ENCODE measurements at regions not wholly inside any gene's neighbourhood (a gene's known extent, or its start where the extent isn't known, plus 50 kb on each side); places are given as distances from the start of the nearest gene placed in this dataset.

GRCh38 chr12:125256634-125256936 is 191.3 kb downstream of the AACS start:
- no peaks in the 10 kb centered on the region for H3K36me3 ChIP-seq (ENCODE audit: control insufficient read depth, insufficient read depth, low read length)
- DNase-seq (ENCODE audit: extremely low read depth, insufficient read length), result no peak
- H3K27me3 ChIP-seq (replicated peaks; ENCODE audit: control insufficient read depth, insufficient read depth, low read length), result no peaks in the 10 kb centered on the region; the same call in none of the 2 replicates
- no peak for TF ChIP-seq CTCF (IDR thresholded peaks at IDR 0.05; ENCODE audit: insufficient read depth, low read length, poor library complexity, severe bottlenecking)
- no peak overlapping the region for H3K4me3 ChIP-seq (replicated peaks; ENCODE audit: low read depth, low read length)

GRCh38 chr12:125259178-125259867 is 194.1 kb downstream of the AACS start:
- no peak for DNase-seq (ENCODE audit: extremely low read depth, insufficient read length)
- Histone ChIP-seq H3K36me3 (ENCODE audit: control insufficient read depth, insufficient read depth, low read length) (no peaks in the 10 kb centered on the region), H3K27me3 (replicated peaks; ENCODE audit: control insufficient read depth, insufficient read depth, low read length) (no peaks in the 10 kb centered on the region; the same call in none of the 2 replicates), H3K4me3 (replicated peaks; ENCODE audit: low read depth, low read length) (no peak overlapping the region)
- no peak for TF ChIP-seq CTCF (IDR thresholded peaks at IDR 0.05; ENCODE audit: insufficient read depth, low read length, poor library complexity, severe bottlenecking)

- Histone ChIP-seq H3K27me3 (replicated peaks; ENCODE audit: control insufficient read depth, insufficient read depth, low read length) (no peaks in the 10 kb centered on the region; the same call in none of the 2 replicates), H3K4me3 (replicated peaks; ENCODE audit: low read depth, low read length) (no peak overlapping the region), H3K36me3 (ENCODE audit: control insufficient read depth, insufficient read depth, low read length) (no peaks in the 10 kb centered on the region)
- TF ChIP-seq CTCF (IDR thresholded peaks at IDR 0.05; ENCODE audit: insufficient read depth, low read length, poor library complexity, severe bottlenecking), result no peak
- no peak for DNase-seq (ENCODE audit: extremely low read depth, insufficient read length)
These were observed 197.6 kb downstream of the AACS start for GRCh38 chr12:125262851-125263250.

GRCh38 chr12:125263385-125263784 is 198.2 kb downstream of the AACS start:
- Histone ChIP-seq H3K36me3 (ENCODE audit: control insufficient read depth, insufficient read depth, low read length) (no peaks in the 10 kb centered on the region), H3K4me3 (replicated peaks; ENCODE audit: low read depth, low read length) (no peak overlapping the region), H3K27me3 (replicated peaks; ENCODE audit: control insufficient read depth, insufficient read depth, low read length) (no peaks in the 10 kb centered on the region; the same call in 1 of the 2 replicates)
- no peak for DNase-seq (ENCODE audit: extremely low read depth, insufficient read length)
- TF ChIP-seq CTCF (IDR thresholded peaks at IDR 0.05; ENCODE audit: insufficient read depth, low read length, poor library complexity, severe bottlenecking), result no peak

- Histone ChIP-seq H3K27me3 (replicated peaks; ENCODE audit: control insufficient read depth, insufficient read depth, low read length) (no peaks in the 10 kb centered on the region), H3K4me3 (replicated peaks; ENCODE audit: low read depth, low read length) (no peak overlapping the region), H3K36me3 (ENCODE audit: control insufficient read depth, insufficient read depth, low read length) (no peaks in the 10 kb centered on the region)
- TF ChIP-seq CTCF (IDR thresholded peaks at IDR 0.05; ENCODE audit: insufficient read depth, low read length, poor library complexity, severe bottlenecking), result no peak
- DNase-seq (ENCODE audit: extremely low read depth, insufficient read length), result no peak
These were observed 201.9 kb downstream of the AACS start for GRCh38 chr12:125267114-125267513.

GRCh38 chr12:125269276-125269675 is 204.0 kb downstream of the AACS start:
- Histone ChIP-seq H3K36me3 (ENCODE audit: control insufficient read depth, insufficient read depth, low read length) (no peaks in the 10 kb centered on the region), H3K4me3 (replicated peaks; ENCODE audit: low read depth, low read length) (no peak overlapping the region), H3K27me3 (replicated peaks; ENCODE audit: control insufficient read depth, insufficient read depth, low read length) (no peaks in the 10 kb centered on the region)
- no peak for DNase-seq (ENCODE audit: extremely low read depth, insufficient read length)
- TF ChIP-seq CTCF (IDR thresholded peaks at IDR 0.05; ENCODE audit: insufficient read depth, low read length, poor library complexity, severe bottlenecking), result no peak

Data from GM06990 (cell line).